ENCODE measurements at regions not wholly inside any gene's neighbourhood (a gene's known extent, or its start where the extent isn't known, plus 50 kb on each side); places are given as distances from the start of the nearest gene placed in this dataset.

GRCh38 chr11:109342261-109342660 lies 79.7 kb upstream of the C11orf87 start:
- DNase-seq (ENCODE audit: low read depth, low spot score), result no peak
- in situ Hi-C loops (cut with HindIII; ENCODE audit: low pct_unique_long_range_greater_than_20kb, low sequenced_read_pairs), result no loop called here

GRCh38 chr11:109343242-109343641 lies 78.7 kb upstream of the C11orf87 start:
- no peak for DNase-seq (ENCODE audit: low read depth, low spot score)
- in situ Hi-C loops (cut with HindIII; ENCODE audit: low pct_unique_long_range_greater_than_20kb, low sequenced_read_pairs), result no loop called here

- DNase-seq (ENCODE audit: low read depth, low spot score), result no peak
- in situ Hi-C loops (cut with HindIII; ENCODE audit: low pct_unique_long_range_greater_than_20kb, low sequenced_read_pairs), result no loop called here
Observed at GRCh38 chr11:109347304-109347703, 74.7 kb upstream of the C11orf87 start.

GRCh38 chr11:109349276-109350080 lies 72.5 kb upstream of the C11orf87 start:
- in situ Hi-C loops (cut with HindIII; ENCODE audit: low pct_unique_long_range_greater_than_20kb, low sequenced_read_pairs), result no loop called here
- no peak for DNase-seq (ENCODE audit: low read depth, low spot score)

GRCh38 chr11:109350091-109350490 lies 71.9 kb upstream of the C11orf87 start:
- in situ Hi-C loops (cut with HindIII; ENCODE audit: low pct_unique_long_range_greater_than_20kb, low sequenced_read_pairs), result no loop called here
- no peak for DNase-seq (ENCODE audit: low read depth, low spot score)

GRCh38 chr11:109362059-109362458 lies 59.9 kb upstream of the C11orf87 start:
- DNase-seq (ENCODE audit: low read depth, low spot score), result no peak
- in situ Hi-C loops (cut with HindIII; ENCODE audit: low pct_unique_long_range_greater_than_20kb, low sequenced_read_pairs), result no loop called here

GRCh38 chr11:109363682-109364081 lies 58.3 kb upstream of the C11orf87 start:
- DNase-seq (ENCODE audit: low read depth, low spot score), result no peak
- in situ Hi-C loops (cut with HindIII; ENCODE audit: low pct_unique_long_range_greater_than_20kb, low sequenced_read_pairs), result no loop called here

- in situ Hi-C loops (cut with HindIII; ENCODE audit: low pct_unique_long_range_greater_than_20kb, low sequenced_read_pairs), result no loop called here
- DNase-seq (ENCODE audit: low read depth, low spot score), result no peak
Observed at GRCh38 chr11:109364851-109365250, 57.1 kb upstream of the C11orf87 start.

- in situ Hi-C loops (cut with HindIII; ENCODE audit: low pct_unique_long_range_greater_than_20kb, low sequenced_read_pairs), result no loop called here
- no peak for DNase-seq (ENCODE audit: low read depth, low spot score)
Observed at GRCh38 chr11:109371444-109372176, 50.4 kb upstream of the C11orf87 start.

Small RNA genes lying in the stretch of these regions (small RNA-seq; reads per million reads assigned to genes)
- gene RF00157, result 0 to 0.02 reads per million in 2 experiments
- gene RNA5SP349, result 0.02 to 0.24 reads per million in 2 experiments
- 0 reads per million in 2 experiments for gene RNU6-654P

All from SK-MEL-5 (cell line).